GM13977 (cell line): ENCODE measurements at regions not wholly inside any gene's neighbourhood (a gene's known extent, or its start where the extent isn't known, plus 50 kb on each side); places are given as distances from the start of the nearest gene placed in this dataset.

ENCODE experiments used
- DNase-seq: peaks from one replicate; pipeline ENCODE4 v3.0.0; 2012; ENCODE audit warnings: low spot score
- CTCF ChIP-seq: IDR thresholded peaks from 2 replicates; pipeline ENCODE4 v1.5.1; 2012; ENCODE audit warnings: mild to moderate bottlenecking, control low read depth; ENCODE audit not compliant: insufficient read depth; ENCODE audit errors: extremely low read depth, missing control alignments
- in situ Hi-C: fragments of 300-500 bp; cut with MboI; formaldehyde crosslinking; loops from one replicate; pipeline ENCODE4 v1.12.0; 2022; ENCODE audit warnings: low sequenced_read_pairs, low pct_unique_long_range_greater_than_20kb, mixed read lengths, inconsistent platforms; ENCODE audit not compliant: unreplicated experiment

GRCh38 chr14:98966475-98967162 lies 305.4 kb downstream of the BCL11B start:
- no peak for TF ChIP-seq CTCF
- no peak for DNase-seq
- in situ Hi-C loops, result no loop called here

GRCh38 chr14:98974113-98974512 lies 297.9 kb downstream of the BCL11B start:
- in situ Hi-C loops, result no loop called here
- no peak for DNase-seq
- TF ChIP-seq CTCF, result no peak

- no peak for DNase-seq
- no peak for TF ChIP-seq CTCF
- in situ Hi-C loops, result no loop called here
These were observed 295.7 kb downstream of the BCL11B start for GRCh38 chr14:98976271-98976670.

- in situ Hi-C loops, result no loop called here
These were observed 294.5 kb downstream of the BCL11B start for GRCh38 chr14:98977451-98977850.

GRCh38 chr14:98982986-98983385 lies 289.0 kb downstream of the BCL11B start:
- in situ Hi-C loops, result no loop called here
- TF ChIP-seq CTCF, result no peak
- DNase-seq, result no peak

More at GRCh38 chr14:98977451-98977850, 294.5 kb downstream of the BCL11B start:
- no peak for DNase-seq
- no peak for TF ChIP-seq CTCF

- no peak for TF ChIP-seq CTCF
- no peak for DNase-seq
- in situ Hi-C loops, result no loop called here
These were observed 287.8 kb downstream of the BCL11B start for GRCh38 chr14:98984027-98984718.

GRCh38 chr14:98984719-98985041 lies 287.3 kb downstream of the BCL11B start:
- no peak for DNase-seq
- in situ Hi-C loops, result no loop called here
- no peak for TF ChIP-seq CTCF
